Globus pallidus (tissue), 1 donor: ENCODE measurements at regions not wholly inside any gene's neighbourhood (a gene's known extent, or its start where the extent isn't known, plus 50 kb on each side); places are given as distances from the start of the nearest gene placed in this dataset.

Source experiments
- DNase-seq: peaks from one replicate; pipeline ENCODE4 v3.0.0-alpha.2; 2015; ENCODE audit warnings: low spot score

- no peak for DNase-seq
Observed at GRCh38 chr7:22962775-22963350, 51.1 kb downstream of the HYCC1 start.

- DNase-seq: no peak
Observed at GRCh38 chr7:22958742-22959141, 55.2 kb downstream of the HYCC1 start.

- no peak for DNase-seq
Observed at GRCh38 chr7:22954251-22954650, 59.7 kb downstream of the HYCC1 start.

GRCh38 chr7:22952306-22953015 is 61.5 kb downstream of the HYCC1 start:
- no peak for DNase-seq

GRCh38 chr7:22949944-22950343 is 64.0 kb downstream of the HYCC1 start:
- no peak for DNase-seq

- no peak for DNase-seq
Observed at GRCh38 chr7:22949221-22949620, 64.7 kb downstream of the HYCC1 start.

GRCh38 chr7:22948770-22949169 is 65.2 kb downstream of the HYCC1 start:
- no peak for DNase-seq

GRCh38 chr7:22945584-22945983 is 68.3 kb downstream of the HYCC1 start:
- peak; percentile 12 for DNase-seq

- DNase-seq: no peak
Observed at GRCh38 chr7:22944510-22944909, 69.4 kb downstream of the HYCC1 start.

- no peak for DNase-seq
Observed at GRCh38 chr7:22944022-22944421, 69.9 kb downstream of the HYCC1 start.

- DNase-seq: no peak
Observed at GRCh38 chr7:22942191-22942590, 71.7 kb downstream of the HYCC1 start.

- no peak for DNase-seq
Observed at GRCh38 chr7:22939842-22940241, 74.1 kb downstream of the HYCC1 start.

- no peak for DNase-seq
Observed at GRCh38 chr7:22937946-22938345, 76.0 kb downstream of the HYCC1 start.

GRCh38 chr7:22936246-22936645 is 77.7 kb downstream of the HYCC1 start:
- DNase-seq: no peak

GRCh38 chr7:22935269-22935668 is 78.7 kb downstream of the HYCC1 start:
- no peak for DNase-seq

- DNase-seq: no peak
Observed at GRCh38 chr7:22934473-22935065, 79.4 kb downstream of the HYCC1 start.

- DNase-seq: no peak
Observed at GRCh38 chr7:22934023-22934422, 79.9 kb downstream of the HYCC1 start.

GRCh38 chr7:22932896-22933295 is 81.0 kb downstream of the HYCC1 start:
- no peak for DNase-seq

GRCh38 chr7:22931011-22931410 is 82.9 kb downstream of the HYCC1 start:
- no peak for DNase-seq

- no peak for DNase-seq
Observed at GRCh38 chr7:22922307-22922706, 91.6 kb downstream of the HYCC1 start.

GRCh38 chr7:22921386-22922086 is 92.4 kb downstream of the HYCC1 start:
- no peak for DNase-seq

GRCh38 chr7:22920672-22921071 is 93.3 kb downstream of the HYCC1 start:
- no peak for DNase-seq

- DNase-seq: no peak
Observed at GRCh38 chr7:22913158-22913557, 90.5 kb upstream of the TOMM7 start.
